Activated T-cell treated with anti-CD3 and anti-CD28 coated beads, Interleukin-2, amount 50 U/mL, for 4 hours (primary cell): ENCODE measurements at regions not wholly inside any gene's neighbourhood (a gene's known extent, or its start where the extent isn't known, plus 50 kb on each side); places are given as distances from the start of the nearest gene placed in this dataset.
"Not testable (repeated sequence)": the region's sequence is repeated elsewhere in the genome, so short reads cannot be mapped to it uniquely, and the experiment has no call there.

ENCODE experiments used
- ATAC-seq, 2 donors: fragments of 200-7000 bp; cut with Tn5 transposase; one replicate each; pipeline ENCODE4 v1.10.0; 2021
- DNase-seq: peaks from one replicate; pipeline ENCODE4 v3.0.0-alpha.2; 2020
- H3K27me3 Mint-ChIP-seq: one replicate; pipeline ENCODE4 v1.8.0; 2021; ENCODE audit warnings: low read depth, mixed read lengths
- H3K36me3 Mint-ChIP-seq: one replicate; pipeline ENCODE4 v1.8.0; 2022; ENCODE audit warnings: mixed read lengths; ENCODE audit not compliant: insufficient read depth
- H3K4me1 Mint-ChIP-seq: one replicate; pipeline ENCODE4 v1.8.0; 2021; ENCODE audit warnings: low read depth, mixed read lengths
- H3K4me3 Mint-ChIP-seq: one replicate; pipeline ENCODE4 v1.8.0; 2021; ENCODE audit warnings: mild to moderate bottlenecking, moderate library complexity, mixed read lengths
- H3K9me3 Mint-ChIP-seq: one replicate; pipeline ENCODE4 v1.8.0; 2021; ENCODE audit warnings: mixed read lengths

DNA sequence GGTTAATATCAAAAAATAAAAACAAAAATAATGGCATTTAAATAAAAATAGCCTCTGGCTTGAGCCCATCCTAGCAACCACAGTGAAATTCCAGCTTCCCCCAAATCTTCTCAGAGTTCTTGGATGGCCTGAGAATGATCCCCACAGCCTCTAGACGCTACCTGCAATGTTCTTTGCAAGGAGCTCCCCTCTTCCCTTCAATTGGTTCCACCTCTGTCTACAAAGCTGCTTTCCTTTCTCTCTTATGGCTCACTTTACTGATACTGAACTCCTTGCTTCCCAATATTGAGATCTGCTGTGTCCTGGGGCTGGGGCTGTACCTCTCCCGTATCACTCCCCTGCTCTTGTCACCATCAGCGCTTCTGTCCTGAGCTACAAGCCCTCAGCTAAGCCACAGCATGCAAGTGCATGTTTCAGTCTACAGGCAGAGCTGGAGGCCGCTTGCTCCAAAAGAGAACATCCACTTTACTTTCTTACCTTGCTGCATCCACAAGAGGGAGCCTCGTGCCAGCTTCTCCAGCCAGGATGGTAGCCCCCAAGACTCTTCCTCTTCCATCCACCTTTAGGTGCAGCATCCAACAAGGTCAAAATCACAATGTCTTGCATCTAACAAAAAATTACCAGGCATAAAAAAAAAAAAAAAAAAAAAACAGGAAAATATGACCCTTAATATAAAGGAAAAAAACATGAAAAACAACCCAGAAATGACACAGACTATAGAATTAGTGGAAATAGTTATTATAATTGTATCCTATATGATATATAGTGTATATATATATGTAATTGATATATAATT is 57.4 kb upstream of the PRSS3 start:
- no peak for DNase-seq
- no peak for ATAC-seq
- H3K4me1 Mint-ChIP-seq: no peaks in the 10 kb centered on the region
- H3K4me3 Mint-ChIP-seq: no peak overlapping the region
- peaks cover 32% of the 10 kb centered on the region for H3K27me3 Mint-ChIP-seq
- H3K36me3 Mint-ChIP-seq: no peaks in the 10 kb centered on the region
- peaks cover 13% of the 10 kb centered on the region for H3K9me3 Mint-ChIP-seq

DNA sequence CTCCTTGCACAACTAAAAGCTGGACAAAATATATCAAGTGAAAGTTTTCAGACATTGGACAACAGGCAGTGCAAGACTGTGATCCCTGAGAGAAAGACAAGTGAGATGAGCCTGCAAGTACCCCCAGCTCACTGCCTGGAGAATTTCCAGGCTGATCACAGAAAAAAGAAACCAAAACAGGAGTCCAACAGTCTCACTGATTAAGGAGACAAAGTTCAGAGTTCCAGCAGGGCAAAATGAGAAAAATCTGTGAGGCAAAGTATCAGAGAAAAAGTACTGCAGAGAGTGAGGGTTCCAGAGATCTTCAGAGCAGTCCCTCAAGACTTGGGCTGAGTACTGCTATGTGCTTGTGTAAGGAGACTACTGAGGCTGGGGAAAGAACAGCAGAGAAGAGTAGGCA is 56.0 kb upstream of the PRSS3 start:
- no peak for ATAC-seq
- peaks cover 37% of the 10 kb centered on the region for H3K27me3 Mint-ChIP-seq
- H3K36me3 Mint-ChIP-seq: no peaks in the 10 kb centered on the region
- no peaks in the 10 kb centered on the region for H3K4me1 Mint-ChIP-seq
- DNase-seq: no peak
- no peak overlapping the region for H3K4me3 Mint-ChIP-seq
- peaks cover 13% of the 10 kb centered on the region for H3K9me3 Mint-ChIP-seq

DNA sequence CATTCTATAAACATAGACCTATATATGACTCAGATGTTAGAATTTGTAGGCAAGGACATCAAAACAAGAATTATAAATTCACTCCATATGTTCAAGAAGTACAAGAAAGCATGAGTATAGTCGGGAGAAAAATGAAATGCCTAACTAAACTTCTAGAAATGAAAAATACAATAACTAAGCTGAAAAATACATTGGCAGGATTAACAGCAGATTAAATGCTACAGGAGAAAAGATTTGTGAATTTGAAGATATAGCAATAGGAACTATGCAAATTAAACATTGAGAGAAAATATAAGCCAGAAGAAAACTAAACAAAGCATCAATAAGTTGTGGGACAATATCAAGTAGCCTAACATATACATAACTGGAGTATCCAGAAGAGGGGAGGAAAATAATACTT is 55.3 kb upstream of the PRSS3 start:
- Mint-ChIP-seq H3K9me3 (peaks cover 13% of the 10 kb centered on the region), H3K4me3 (no peak overlapping the region), H3K4me1 (no peaks in the 10 kb centered on the region), H3K36me3 (no peaks in the 10 kb centered on the region), H3K27me3 (peaks cover 31% of the 10 kb centered on the region)
- DNase-seq (no peak), ATAC-seq (no peak)

DNA sequence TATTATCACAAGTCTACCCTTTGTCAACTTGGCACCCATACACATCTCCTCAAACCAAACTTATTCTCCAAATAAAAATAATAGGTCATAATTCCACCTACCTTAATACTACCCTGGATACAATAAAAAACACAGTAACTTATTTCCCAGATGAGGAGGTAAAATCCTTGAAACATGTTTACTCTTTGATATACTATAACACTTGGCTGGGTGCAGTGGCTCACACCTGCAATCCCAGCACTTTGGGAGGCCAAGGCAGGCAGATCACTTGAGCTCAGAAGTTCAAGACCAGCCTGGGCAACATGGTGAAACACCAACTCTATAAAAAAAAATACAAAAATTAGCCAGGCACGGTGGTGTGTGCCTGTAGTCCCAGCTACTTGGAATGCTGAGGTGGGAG is 54.4 kb upstream of the PRSS3 start:
- DNase-seq, H3K36me3 Mint-ChIP-seq, H3K4me1 Mint-ChIP-seq, H3K4me3 Mint-ChIP-seq, ATAC-seq: not testable (repeated sequence)
- peaks cover 29% of the 10 kb centered on the region for H3K27me3 Mint-ChIP-seq
- H3K9me3 Mint-ChIP-seq: peaks cover 13% of the 10 kb centered on the region

DNA sequence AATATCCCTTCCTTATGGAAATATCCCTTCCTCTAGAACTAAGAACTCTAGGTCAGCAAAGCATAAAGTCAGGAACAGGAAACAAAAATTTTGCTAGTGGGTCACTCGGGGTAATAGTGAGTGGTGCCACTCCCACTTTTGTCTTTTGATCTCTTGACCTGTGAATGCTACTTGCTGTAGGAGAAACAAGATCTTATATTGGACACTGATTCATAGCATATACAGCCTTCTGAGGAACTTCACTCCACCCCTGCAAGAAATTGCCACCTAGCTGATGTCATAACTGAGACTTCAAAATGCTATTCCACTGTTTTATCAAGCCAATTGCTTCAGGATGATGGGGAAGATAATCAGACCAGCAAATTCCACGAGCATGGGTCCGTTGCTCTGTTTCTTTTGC is 53.3 kb upstream of the PRSS3 start:
- no peak for DNase-seq
- H3K4me3 Mint-ChIP-seq: no peak overlapping the region
- ATAC-seq: no peak
- H3K4me1 Mint-ChIP-seq: no peaks in the 10 kb centered on the region
- H3K36me3 Mint-ChIP-seq: no peaks in the 10 kb centered on the region
- peaks cover 29% of the 10 kb centered on the region for H3K27me3 Mint-ChIP-seq
- peaks cover 13% of the 10 kb centered on the region for H3K9me3 Mint-ChIP-seq

DNA sequence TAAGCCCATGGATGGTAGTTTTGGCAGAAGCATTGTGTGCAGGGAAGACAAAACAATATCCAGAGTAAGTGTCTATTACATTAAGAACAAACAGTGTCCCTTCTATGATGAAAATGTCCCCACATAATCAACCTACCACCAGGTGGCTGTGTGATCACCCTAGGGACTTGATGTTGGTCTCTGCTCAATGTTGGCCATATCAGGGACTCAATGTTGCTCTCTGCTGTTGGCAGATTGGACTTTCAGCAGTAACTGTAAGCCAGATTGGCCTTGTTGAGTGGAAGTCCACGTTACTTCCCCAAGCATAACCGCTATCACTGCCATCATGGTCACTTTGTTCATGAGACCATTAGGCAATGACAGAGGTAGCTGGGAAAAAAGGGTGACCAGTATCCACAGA is 52.8 kb upstream of the PRSS3 start:
- Mint-ChIP-seq H3K4me1 (no peaks in the 10 kb centered on the region), H3K4me3 (no peak overlapping the region), H3K9me3 (peaks cover 13% of the 10 kb centered on the region), H3K36me3 (no peaks in the 10 kb centered on the region), H3K27me3 (peaks cover 29% of the 10 kb centered on the region)
- ATAC-seq (no peak), DNase-seq (no peak)
